H1 (cell line): ENCODE measurements at regions not wholly inside any gene's neighbourhood (a gene's known extent, or its start where the extent isn't known, plus 50 kb on each side); places are given as distances from the start of the nearest gene placed in this dataset.

Experiments used
- CTCF ChIA-PET: fragments of 300-600 bp; sonication (Branson Sonifier 250); formaldehyde crosslinking; loops from one replicate; lab custom pipeline; 2021; ENCODE audit not compliant: partially characterized antibody; lab: Charles Lee
- POLR2A ChIA-PET: fragments of 300-600 bp; sonication (Branson Sonifier 250); formaldehyde crosslinking; loops from one replicate; lab custom pipeline; 2021; ENCODE audit warnings: inconsistent platforms; ENCODE audit not compliant: partially characterized antibody; lab: Charles Lee
- DNase-seq, 2 experiments: peaks; one replicate each; pipeline versions ENCODE4 v3.0.0 to v3.0.0-alpha.2; 2010 to 2022; ENCODE audit warnings: low spot score in 2 of 2, low read depth in 1 of 2, mixed read lengths in 1 of 2
- FAIRE-seq: peaks from 2 replicates; lab custom pipeline; 2011; peaks lifted over from hg19 to GRCh38; lab: Jason Lieb, UNC
- H2AFZ ChIP-seq: 2 replicates; pipeline ENCODE4 v1.8.1; 2012; ENCODE audit warnings: low read length, inconsistent platforms
- H2AK5ac ChIP-seq: 2 replicates; pipeline ENCODE4 v1.6.1; 2013; ENCODE audit warnings: low read depth, low read length
- H2BK120ac ChIP-seq: replicated peaks from 2 replicates; pipeline ENCODE3; 2013; ENCODE audit warnings: low read depth, low read length, inconsistent platforms
- H2BK12ac ChIP-seq: 2 replicates; pipeline ENCODE4 v1.6.1; 2013; ENCODE audit warnings: low read depth, low read length
- H2BK15ac ChIP-seq: 2 replicates; pipeline ENCODE4 v1.6.1; 2013; ENCODE audit warnings: low read length
- H2BK20ac ChIP-seq: 2 replicates; pipeline ENCODE4 v1.6.1; 2013; ENCODE audit warnings: low read length
- H2BK5ac ChIP-seq: 2 replicates; pipeline ENCODE4 v1.6.1; 2013; ENCODE audit warnings: low read depth, low read length
- H3K14ac ChIP-seq: 2 replicates; pipeline ENCODE4 v1.6.1; 2013; ENCODE audit warnings: inconsistent platforms; ENCODE audit not compliant: insufficient read length
- H3K18ac ChIP-seq: 2 replicates; pipeline ENCODE4 v1.6.1; 2013; ENCODE audit warnings: low read length; ENCODE audit errors: extremely low read depth
- H3K23ac ChIP-seq: 2 replicates; pipeline ENCODE4 v1.6.1; 2013; ENCODE audit warnings: inconsistent platforms; ENCODE audit not compliant: insufficient read length
- H3K23me2 ChIP-seq: 2 replicates; pipeline ENCODE4 v1.6.1; 2013; ENCODE audit warnings: low read depth, low read length
- H3K27ac ChIP-seq: 2 replicates; pipeline ENCODE4 v1.6.1; 2011; ENCODE audit warnings: low read depth, low read length, inconsistent platforms
- H3K27me3 ChIP-seq, 4 experiments: replicated peaks in 1 of 4; 1 replicate in 1 of 4; 2 replicates in 3 of 4; pipeline versions ENCODE4 v1.6.1 to v1.8.1; 2011 to 2013; ENCODE audit warnings: low read length in 3 of 4, mild to moderate bottlenecking in 3 of 4, inconsistent platforms in 2 of 4, mixed read lengths in 2 of 4, moderate library complexity in 1 of 4; ENCODE audit not compliant: control insufficient read depth in 3 of 4, insufficient read depth in 3 of 4; ENCODE audit errors: extremely low read depth in 1 of 4
- H3K36me3 ChIP-seq, 4 experiments: 2 replicates each; pipeline versions ENCODE4 v1.6.1 to v1.8.1; 2011 to 2013; ENCODE audit warnings: mild to moderate bottlenecking in 4 of 4, low read length in 3 of 4, moderate library complexity in 2 of 4, control low read depth in 1 of 4, inconsistent platforms in 1 of 4; ENCODE audit not compliant: insufficient read depth in 4 of 4, control insufficient read depth in 2 of 4
- H3K4ac ChIP-seq: replicated peaks from 2 replicates; pipeline ENCODE3; 2013; ENCODE audit warnings: low read length, low read depth, mixed read lengths, inconsistent platforms; ENCODE audit not compliant: insufficient read length
- H3K4me1 ChIP-seq, 4 experiments: replicated peaks in 1 of 4; 1 replicate in 1 of 4; 2 replicates in 3 of 4; pipeline versions ENCODE4 v1.6.1 to v1.8.1; 2011 to 2013; ENCODE audit warnings: low read length in 3 of 4, inconsistent platforms in 2 of 4, mixed read lengths in 1 of 4; ENCODE audit not compliant: insufficient read depth in 4 of 4, control insufficient read depth in 3 of 4
- H3K4me2 ChIP-seq, 2 experiments: 2 replicates each; pipeline versions ENCODE4 v1.6.1 to v1.8.1; 2011 to 2013; ENCODE audit warnings: low read depth in 2 of 2, low read length in 2 of 2, control low read depth in 1 of 2, inconsistent platforms in 1 of 2, mild to moderate bottlenecking in 1 of 2; ENCODE audit not compliant: insufficient read depth in 1 of 2
- H3K4me3 ChIP-seq, 4 experiments: fragments of 200-600, 300-600 bp in 1 of 4; sonication (generic), shearing (Covaris generic), sonication (Bioruptor Twin) in 1 of 4; 2 replicates each; pipeline versions ENCODE4 v1.5.1 to v1.8.1; 2011 to 2016; ENCODE audit warnings: low read length in 4 of 4, low read depth in 3 of 4, control low read depth in 2 of 4, inconsistent platforms in 2 of 4, mild to moderate bottlenecking in 2 of 4, mixed read lengths in 1 of 4, moderate library complexity in 1 of 4; ENCODE audit not compliant: insufficient read depth in 2 of 4; ENCODE audit errors: extremely low read depth in 1 of 4
- H3K56ac ChIP-seq: replicated peaks from 2 replicates; pipeline ENCODE3; 2013; ENCODE audit warnings: low read depth, mild to moderate bottlenecking, mixed read lengths, low read length, inconsistent platforms; ENCODE audit not compliant: insufficient read length
- H3K79me1 ChIP-seq: 2 replicates; pipeline ENCODE4 v1.6.1; 2013; ENCODE audit warnings: low read depth, low read length, control low read depth
- H3K79me2 ChIP-seq, 2 experiments: 2 replicates each; pipeline versions ENCODE4 v1.6.1 to v1.8.1; 2012 to 2013; ENCODE audit warnings: low read length in 2 of 2, mild to moderate bottlenecking in 2 of 2, inconsistent platforms in 1 of 2; ENCODE audit not compliant: insufficient read depth in 2 of 2, control insufficient read depth in 1 of 2
- H3K9ac ChIP-seq, 4 experiments: replicated peaks in 1 of 4; 1 replicate in 1 of 4; 2 replicates in 3 of 4; pipeline versions ENCODE4 v1.6.1 to v1.8.1; 2011 to 2013; ENCODE audit warnings: low read depth in 3 of 4, low read length in 3 of 4, control low read depth in 2 of 4, mild to moderate bottlenecking in 2 of 4, moderate library complexity in 2 of 4, inconsistent platforms in 1 of 4; ENCODE audit errors: extremely low read depth in 1 of 4
- H3K9me3 ChIP-seq, 2 experiments: 2 replicates each; pipeline versions ENCODE4 v1.6.1 to v1.8.1; 2012 to 2013; ENCODE audit warnings: mild to moderate bottlenecking in 2 of 2, moderate library complexity in 2 of 2, control low read depth in 1 of 2, inconsistent platforms in 1 of 2, low read depth in 1 of 2, low read length in 1 of 2, mixed read lengths in 1 of 2; ENCODE audit not compliant: insufficient read depth in 2 of 2
- H4K20me1 ChIP-seq, 2 experiments: replicated peaks in 1 of 2; 2 replicates each; pipeline versions ENCODE3 to v1.8.1; 2011 to 2013; ENCODE audit warnings: inconsistent platforms in 2 of 2, low read length in 2 of 2, mild to moderate bottlenecking in 1 of 2; ENCODE audit not compliant: insufficient read depth in 2 of 2, control insufficient read depth in 1 of 2
- H4K5ac ChIP-seq: 2 replicates; pipeline ENCODE4 v1.6.1; 2013; ENCODE audit warnings: low read length, low read depth, mixed read lengths, inconsistent platforms; ENCODE audit not compliant: insufficient read length
- H4K8ac ChIP-seq: 2 replicates; pipeline ENCODE4 v1.8.0; 2013; ENCODE audit warnings: mild to moderate bottlenecking, moderate library complexity, low read length, inconsistent platforms; ENCODE audit not compliant: insufficient read depth; ENCODE audit errors: extremely low read depth
- H4K91ac ChIP-seq: replicated peaks from 2 replicates; pipeline ENCODE3; 2013; ENCODE audit warnings: low read length, mixed read lengths, inconsistent platforms; ENCODE audit not compliant: insufficient read length
- BCL11A ChIP-seq, 2 experiments: IDR thresholded peaks; one replicate each; pipeline ENCODE4 v1.6.1; 2011; ENCODE audit warnings: low read depth in 2 of 2, low read length in 2 of 2, mild to moderate bottlenecking in 2 of 2
- CHD2 ChIP-seq: IDR thresholded peaks from 2 replicates; pipeline ENCODE4 v1.6.1; 2012; ENCODE audit warnings: low read length, improper control_type of control experiment
- EZH2 ChIP-seq: fragments of 200-600 bp; sonication (generic); IDR thresholded peaks from 2 replicates; pipeline ENCODE4 v1.7.1; 2012; ENCODE audit warnings: low read depth, mild to moderate bottlenecking, moderate library complexity, low read length, inconsistent platforms; ENCODE audit not compliant: severe bottlenecking
- KDM5A ChIP-seq: fragments of 200-600 bp; IDR thresholded peaks from 2 replicates; pipeline ENCODE4 v1.7.1; 2012; ENCODE audit warnings: mild to moderate bottlenecking, low read length, inconsistent platforms, mixed read lengths
- NRF1 ChIP-seq: IDR thresholded peaks from 2 replicates; pipeline ENCODE4 v1.6.1; 2011; ENCODE audit warnings: mild to moderate bottlenecking, low read depth, low read length, improper control_type of control experiment
- TAF1 ChIP-seq: IDR thresholded peaks from 2 replicates; pipeline ENCODE4 v1.6.1; 2011; ENCODE audit warnings: mild to moderate bottlenecking, low read depth, low read length
- TCF12 ChIP-seq: IDR thresholded peaks from 2 replicates; pipeline ENCODE4 v1.6.1; 2011; ENCODE audit warnings: low read depth, mild to moderate bottlenecking, low read length
- WGBS, 2 experiments: shearing (Covaris generic) in 1 of 2; methylation state at CpG; one replicate each; pipeline versions ENCODE4 v1.1.6 to v1.1.7; 2013 to 2015; ENCODE audit warnings: low lambda C conversion rate in 2 of 2, mixed read lengths in 2 of 2, inconsistent platforms in 1 of 2, low coverage in 1 of 2, missing lambda C conversion rate in 1 of 2; ENCODE audit not compliant: insufficient replicate concordance in 2 of 2, insufficient coverage in 1 of 2, insufficient read length in 1 of 2; ENCODE audit errors: extremely low coverage in 1 of 2, missing lambda C conversion rate in 1 of 2; 5-methylcytosine and 5-hydroxymethylcytosine counted together
- TF ChIP-seq, protein P1 (sequence below): IDR thresholded peaks from 2 replicates; pipeline ENCODE4 v1.6.1; 2012; ENCODE audit warnings: inconsistent platforms
- TF ChIP-seq, protein P2 (sequence below): IDR thresholded peaks from 2 replicates; pipeline ENCODE4 v1.6.1; 2011; ENCODE audit warnings: low read depth, mild to moderate bottlenecking, low read length; ENCODE audit not compliant: insufficient read depth

DNA sequence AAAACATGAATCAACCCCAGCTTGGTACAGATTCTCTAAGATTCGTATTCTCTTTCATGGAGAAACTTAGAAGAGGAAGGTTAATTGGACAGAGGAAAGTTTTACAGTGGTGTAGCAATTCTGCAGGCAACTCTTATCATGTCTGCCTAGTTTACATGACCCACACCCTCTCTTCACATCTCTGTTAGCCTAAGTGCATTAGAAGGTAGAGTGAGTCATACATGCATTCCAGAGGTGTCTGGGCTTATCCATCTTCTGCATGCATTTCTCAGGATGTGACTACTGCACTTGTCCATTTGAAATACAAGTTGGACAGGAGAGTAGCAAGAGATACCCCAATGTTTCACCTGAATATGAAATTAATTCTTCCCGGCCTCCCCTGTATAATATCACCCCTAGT, 578.4 kb upstream of the NCAM2 start:
- no peak overlapping the region for H2BK15ac ChIP-seq
- no peak for FAIRE-seq
- H3K36me3 ChIP-seq, result no peaks in the 10 kb centered on the region
- H2BK120ac ChIP-seq, result no peak overlapping the region
- H3K23me2 ChIP-seq, result no peaks in the 10 kb centered on the region
- no peak overlapping the region for H2AFZ ChIP-seq
- CTCF ChIA-PET, result no interaction called here
- no peaks in the 10 kb centered on the region for H3K79me2 ChIP-seq
- no peak overlapping the region for H2AK5ac ChIP-seq
- no peak overlapping the region for H3K4me2 ChIP-seq
- WGBS, 2 experiments, result 86% methylated on average over 2 of the region's 2 CpGs; no CpG with 5 or more reads in 1 of the 2 experiments
- peaks cover 0 to 1% (median 0%) of the 10 kb centered on the region in 4 experiments; a peak in 1 of 7 replicates for H3K27me3 ChIP-seq
- no peaks in the 10 kb centered on the region for H4K20me1 ChIP-seq
- no peak overlapping the region for H3K4me3 ChIP-seq
- POLR2A ChIA-PET, result no interaction called here
- no peak overlapping the region for H4K5ac ChIP-seq
- no peaks in the 10 kb centered on the region for H3K79me1 ChIP-seq
- no peak overlapping the region for H3K18ac ChIP-seq
- no peaks in the 10 kb centered on the region for H3K9me3 ChIP-seq
- TF ChIP-seq EZH2, result no peak
- no peak for TF ChIP-seq BCL11A (IDR thresholded peaks at IDR 0.05; ENCODE audit: low read depth in 2 of 2, low read length in 2 of 2)
- TF ChIP-seq, protein P1, sequence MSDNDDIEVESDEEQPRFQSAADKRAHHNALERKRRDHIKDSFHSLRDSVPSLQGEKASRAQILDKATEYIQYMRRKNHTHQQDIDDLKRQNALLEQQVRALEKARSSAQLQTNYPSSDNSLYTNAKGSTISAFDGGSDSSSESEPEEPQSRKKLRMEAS, result no peak
- no peak for TF ChIP-seq TCF12
- no peak for TF ChIP-seq TAF1
- TF ChIP-seq, protein P2, sequence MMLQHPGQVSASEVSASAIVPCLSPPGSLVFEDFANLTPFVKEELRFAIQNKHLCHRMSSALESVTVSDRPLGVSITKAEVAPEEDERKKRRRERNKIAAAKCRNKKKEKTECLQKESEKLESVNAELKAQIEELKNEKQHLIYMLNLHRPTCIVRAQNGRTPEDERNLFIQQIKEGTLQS, result no peak
- no peak for TF ChIP-seq NRF1
- TF ChIP-seq CHD2, result no peak
- no peak for TF ChIP-seq KDM5A
- TF ChIP-seq, all 59 proteins: peak for 0
- H2BK5ac ChIP-seq, result no peak overlapping the region
- no peak for DNase-seq
- H3K56ac ChIP-seq, result no peak overlapping the region
- H3K4me1 ChIP-seq, result no peaks in the 10 kb centered on the region
- no peak overlapping the region for H4K91ac ChIP-seq
- H3K23ac ChIP-seq, result no peak overlapping the region
- H4K8ac ChIP-seq, result no peak overlapping the region
- no peak overlapping the region for H2BK12ac ChIP-seq
- H3K27ac ChIP-seq, result no peak overlapping the region
- no peak overlapping the region for H3K9ac ChIP-seq
- H2BK20ac ChIP-seq, result no peak overlapping the region
- H3K4ac ChIP-seq, result no peak overlapping the region
- H3K14ac ChIP-seq, result no peak overlapping the region
